Colonic mucosa (tissue), 4 donors: ENCODE measurements at regions not wholly inside any gene's neighbourhood (a gene's known extent, or its start where the extent isn't known, plus 50 kb on each side); places are given as distances from the start of the nearest gene placed in this dataset.

Experiments used
- DNase-seq: peaks from one replicate; pipeline ENCODE4 v3.0.0-alpha.2; 2020
- H3K27ac ChIP-seq: fragments of 200-600 bp; one replicate; pipeline ENCODE4 v1.8.0; 2021
- H3K27me3 ChIP-seq: fragments of 200-600 bp; one replicate; pipeline ENCODE4 v1.8.0; 2021
- H3K36me3 ChIP-seq: fragments of 200-600 bp; one replicate; pipeline ENCODE4 v1.8.0; 2021
- H3K4me1 ChIP-seq: fragments of 200-600 bp; one replicate; pipeline ENCODE4 v1.8.0; 2021; ENCODE audit warnings: mild to moderate bottlenecking
- H3K4me3 ChIP-seq: fragments of 200-600 bp; one replicate; pipeline ENCODE4 v1.8.0; 2021
- H3K9ac ChIP-seq, 2 donors: one replicate each; pipeline ENCODE4 v1.7.0; 2013; ENCODE audit warnings: control low read depth in 2 of 2, low read depth in 2 of 2, low read length in 2 of 2
- H3K9me3 ChIP-seq: fragments of 200-600 bp; one replicate; pipeline ENCODE4 v1.8.0; 2021
- CTCF ChIP-seq: fragments of 200-600 bp; IDR thresholded peaks from one replicate; pipeline ENCODE4 v1.8.0; 2022; ENCODE audit warnings: antibody characterized with exemption, mild to moderate bottlenecking
- intact Hi-C: fragments of 100-400 bp; cut with DNase I; formaldehyde crosslinking; loops from one replicate; pipeline ENCODE4 v1.14.1; 2022
- donor health status: healthy.
- donor health status: DM: no; HTN: no; CAD: no.
- donor health status: DM: no; HTN: no; CAD: no.

DNA sequence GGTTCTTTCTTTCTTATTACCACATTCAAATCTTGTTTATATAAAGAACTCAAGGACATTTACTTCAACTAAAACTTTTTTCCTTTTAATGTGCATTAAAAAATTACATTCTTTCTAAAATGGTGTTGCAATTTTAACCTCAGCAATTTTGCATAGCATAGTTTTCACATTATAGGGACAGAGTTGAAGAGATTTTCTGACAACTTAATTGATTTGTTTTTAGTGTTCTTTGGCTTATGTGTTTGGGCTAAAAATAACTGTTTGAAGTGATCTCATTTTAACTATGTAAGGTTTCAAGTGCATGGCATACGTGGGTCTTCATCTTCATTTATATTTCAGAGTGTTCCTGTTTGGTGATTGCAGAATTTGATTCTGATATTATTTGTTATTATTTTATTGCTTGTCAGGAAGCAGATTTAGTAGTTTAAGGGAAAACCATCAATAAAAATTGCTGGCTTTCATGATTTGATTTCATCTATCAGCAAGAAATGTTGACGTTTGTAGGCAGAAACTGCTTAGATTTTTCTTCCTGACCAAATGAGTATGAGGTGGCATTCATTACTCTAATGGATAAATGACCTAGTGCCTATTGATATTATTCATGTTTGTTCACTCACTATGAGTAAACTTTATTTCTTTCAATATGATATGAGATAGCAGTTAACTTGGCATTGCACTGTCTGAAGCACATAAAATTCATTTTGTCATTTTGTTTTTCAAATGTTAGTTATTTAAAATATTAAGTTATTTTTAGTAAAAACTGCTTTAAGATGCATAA lies 398.4 kb downstream of the NUP35 start:
- no peak for DNase-seq
- no peak overlapping the region for H3K9ac ChIP-seq
- no peaks in the 10 kb centered on the region for H3K9me3 ChIP-seq
- no peak overlapping the region for H3K4me3 ChIP-seq
- no peak for TF ChIP-seq CTCF
- no peaks in the 10 kb centered on the region for H3K36me3 ChIP-seq
- H3K27me3 ChIP-seq = no peaks in the 10 kb centered on the region
- intact Hi-C loops = no loop called here
- no peaks in the 10 kb centered on the region for H3K4me1 ChIP-seq
- H3K27ac ChIP-seq = no peak overlapping the region

GRCh38 chr2:183530333-183530901 lies 406.2 kb downstream of the NUP35 start:
- DNase-seq = no peak
- Histone ChIP-seq H3K27me3 (no peaks in the 10 kb centered on the region), H3K36me3 (no peaks in the 10 kb centered on the region), H3K9me3 (no peaks in the 10 kb centered on the region), H3K27ac (no peak overlapping the region), H3K4me3 (no peak overlapping the region), H3K4me1 (no peaks in the 10 kb centered on the region), H3K9ac (no peak overlapping the region)
- intact Hi-C loops = no loop called here
- no peak for TF ChIP-seq CTCF

- Histone ChIP-seq H3K4me3 (no peak overlapping the region), H3K27me3 (no peaks in the 10 kb centered on the region), H3K9ac (no peak overlapping the region), H3K9me3 (no peaks in the 10 kb centered on the region), H3K36me3 (no peaks in the 10 kb centered on the region), H3K4me1 (no peaks in the 10 kb centered on the region), H3K27ac (no peak overlapping the region)
- intact Hi-C loops = no loop called here
- TF ChIP-seq CTCF = no peak
- DNase-seq = no peak
Observed at GRCh38 chr2:183532514-183532913, 408.3 kb downstream of the NUP35 start.

GRCh38 chr2:183533021-183533420 lies 408.8 kb downstream of the NUP35 start:
- H3K36me3 ChIP-seq = no peaks in the 10 kb centered on the region
- H3K27me3 ChIP-seq = no peaks in the 10 kb centered on the region
- no peak for DNase-seq
- no peak for TF ChIP-seq CTCF
- no peaks in the 10 kb centered on the region for H3K4me1 ChIP-seq
- intact Hi-C loops = no loop called here
- H3K9ac ChIP-seq = no peak overlapping the region
- no peaks in the 10 kb centered on the region for H3K9me3 ChIP-seq
- no peak overlapping the region for H3K4me3 ChIP-seq
- no peak overlapping the region for H3K27ac ChIP-seq

DNA sequence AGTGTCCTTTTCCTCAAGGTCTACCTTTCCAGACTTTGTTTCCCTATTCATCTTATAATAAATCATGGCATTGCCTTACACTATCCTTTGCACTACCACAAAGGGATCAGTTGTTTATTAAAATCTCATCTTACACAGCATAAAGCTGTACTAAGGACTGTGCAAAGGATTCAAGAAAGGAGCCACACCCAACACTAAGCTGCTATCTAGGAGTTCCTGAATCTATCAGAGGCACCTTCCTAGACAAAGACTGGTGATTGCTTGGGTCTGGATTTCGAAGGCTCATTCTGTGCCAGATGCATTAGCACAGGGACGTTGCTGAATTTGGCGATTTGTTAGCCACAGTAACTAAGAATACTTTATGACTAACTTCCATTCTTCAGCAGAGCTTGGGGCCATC lies 412.0 kb downstream of the NUP35 start:
- no peak for DNase-seq
- TF ChIP-seq CTCF = no peak
- intact Hi-C loops = no loop called here

More for the DNA sequence above, 412.0 kb downstream of the NUP35 start:
- Histone ChIP-seq H3K36me3 (no peaks in the 10 kb centered on the region), H3K4me1 (no peaks in the 10 kb centered on the region), H3K27me3 (no peaks in the 10 kb centered on the region), H3K9me3 (no peaks in the 10 kb centered on the region), H3K9ac (no peak overlapping the region), H3K27ac (no peak overlapping the region), H3K4me3 (no peak overlapping the region)
